Prostate gland (tissue), 2 donors: ENCODE measurements at regions not wholly inside any gene's neighbourhood (a gene's known extent, or its start where the extent isn't known, plus 50 kb on each side); places are given as distances from the start of the nearest gene placed in this dataset.

Experiments
- CTCF ChIP-seq, 4 experiments: fragments of 200-600 bp in 2 of 4; fragments of 450-650 bp in 2 of 4; sonication (generic) in 2 of 4; IDR thresholded peaks; 1 replicate in 3 of 4; 2 replicates in 1 of 4; pipeline ENCODE4 v1.5.1; 2016 to 2019; ENCODE audit warnings: antibody characterized with exemption in 4 of 4, mild to moderate bottlenecking in 2 of 4, moderate library complexity in 2 of 4
- POLR2AphosphoS5 ChIP-seq: sonication (generic); formaldehyde crosslinking; IDR thresholded peaks from one replicate; pipeline ENCODE4 v1.6.1; 2017; ENCODE audit warnings: antibody characterized with exemption

- TF ChIP-seq CTCF (IDR thresholded peaks at IDR 0.05) (no peak), POLR2AphosphoS5 (no peak)
Observed at GRCh38 chr9:11833056-11833455, 860.1 kb upstream of the TYRP1 start.
